Fibroblast of skin of back (primary cell): ENCODE measurements at regions not wholly inside any gene's neighbourhood (a gene's known extent, or its start where the extent isn't known, plus 50 kb on each side); places are given as distances from the start of the nearest gene placed in this dataset.
A peak's percentile ranks its signal among the peaks of the same experiment; 100 is the strongest.

Experiments used
- DNase-seq: peaks from one replicate; pipeline ENCODE4 v3.0.0-alpha.2; 2013

GRCh38 chr6:147040121-147040910 lies 163.9 kb upstream of the STXBP5 start:
- DNase-seq = peak; percentile 59

DNA sequence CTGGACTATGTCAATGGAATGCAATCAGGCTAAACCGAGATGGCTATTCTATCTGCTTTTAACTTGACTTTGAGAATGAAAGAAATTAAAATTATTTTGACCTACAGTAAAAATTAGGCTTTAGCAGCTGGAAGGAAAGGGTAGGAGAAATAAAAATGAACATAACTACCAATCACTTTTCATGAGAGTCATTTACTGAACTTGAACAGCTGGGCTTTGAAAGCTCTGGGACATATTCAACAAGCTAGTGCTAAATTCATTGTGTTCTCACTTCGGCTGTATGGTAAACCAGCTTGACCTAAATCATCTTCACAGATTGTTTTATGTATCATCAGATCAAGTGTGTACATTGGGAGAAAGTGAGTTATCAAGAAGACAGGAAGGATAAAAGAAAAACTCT lies 161.5 kb upstream of the STXBP5 start:
- no peak for DNase-seq

GRCh38 chr6:147043994-147044477 lies 160.2 kb upstream of the STXBP5 start:
- DNase-seq = peak; percentile 42

GRCh38 chr6:147046141-147046877 lies 157.9 kb upstream of the STXBP5 start:
- DNase-seq = no peak

GRCh38 chr6:147048930-147049329 lies 155.3 kb upstream of the STXBP5 start:
- no peak for DNase-seq

DNA sequence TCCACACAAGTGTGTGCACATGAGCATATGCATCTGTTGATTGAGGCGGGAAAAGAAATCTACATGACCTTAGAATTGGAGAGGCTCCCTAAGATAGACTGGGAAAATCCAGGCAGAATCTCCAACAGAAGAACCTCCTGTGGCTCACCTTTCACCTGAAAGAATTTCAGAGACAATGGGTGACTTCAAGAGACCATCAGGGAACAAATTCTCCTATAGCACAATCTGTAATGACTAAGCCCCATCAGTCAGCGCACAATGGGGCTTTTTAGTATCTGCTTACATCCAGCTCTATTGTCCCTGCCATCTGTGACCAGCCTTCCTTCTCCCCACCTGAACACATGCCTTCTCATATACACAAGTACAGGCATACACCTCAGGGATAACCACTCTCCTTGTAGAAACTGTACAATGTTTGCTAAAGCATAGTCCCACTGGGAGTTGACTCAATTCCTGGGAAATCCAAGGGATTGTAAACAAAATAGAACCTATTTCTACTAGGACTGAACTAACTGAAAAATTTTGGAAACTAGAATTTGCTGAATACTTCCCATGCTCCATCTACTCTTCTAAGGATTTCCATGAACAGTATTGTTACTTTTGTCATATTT lies 150.8 kb upstream of the STXBP5 start:
- DNase-seq = peak; percentile 6

DNA sequence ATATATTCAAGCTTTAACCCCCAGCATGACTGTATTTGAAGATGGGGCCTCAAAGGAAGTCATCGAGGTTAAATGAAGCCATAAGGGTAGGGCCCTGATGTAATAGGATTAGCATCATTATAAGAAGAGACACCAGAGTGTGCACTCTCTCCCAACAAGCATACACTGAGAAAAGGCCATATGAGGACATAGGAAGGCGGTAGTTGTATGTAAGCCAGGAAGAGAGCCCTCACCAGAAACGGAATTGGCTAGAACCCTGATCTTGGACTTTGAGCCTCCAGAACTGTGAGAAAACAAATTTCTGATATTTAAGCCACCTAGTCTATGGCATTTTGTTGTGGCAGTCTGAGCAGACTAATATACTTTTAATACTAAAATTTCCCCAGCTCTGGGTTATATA lies 150.1 kb upstream of the STXBP5 start:
- no peak for DNase-seq

GRCh38 chr6:147054871-147055270 lies 149.3 kb upstream of the STXBP5 start:
- DNase-seq = no peak

DNA sequence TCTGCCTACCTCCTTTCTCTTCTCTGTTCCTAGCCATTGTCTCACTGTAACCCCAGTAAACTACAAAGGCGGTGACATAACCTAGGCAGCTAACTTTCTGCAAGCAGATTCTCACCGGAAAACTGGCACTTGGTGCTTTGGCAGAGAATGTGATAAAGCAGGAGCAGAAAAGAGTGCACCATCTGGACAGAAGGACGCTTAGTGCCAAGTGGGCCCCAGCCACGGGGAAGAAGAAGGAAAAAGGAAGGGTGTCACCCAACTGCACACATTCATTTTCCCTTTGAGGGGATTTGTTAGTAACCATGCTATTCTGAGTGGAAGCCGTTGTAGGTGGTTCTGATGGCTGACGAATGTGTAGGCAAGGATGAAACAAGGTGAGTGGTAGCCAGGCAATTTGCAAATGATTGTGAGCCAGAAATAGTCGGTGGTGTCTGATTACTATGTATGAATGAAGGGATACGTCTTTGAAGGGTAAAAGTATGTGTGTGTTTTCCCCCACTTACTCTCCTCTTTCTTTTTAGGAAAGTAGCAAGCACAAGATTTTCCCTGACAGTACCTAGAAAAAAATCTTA lies 148.3 kb upstream of the STXBP5 start:
- DNase-seq = no peak

- no peak for DNase-seq
Observed at GRCh38 chr6:147057188-147057587, 147.0 kb upstream of the STXBP5 start.

DNA sequence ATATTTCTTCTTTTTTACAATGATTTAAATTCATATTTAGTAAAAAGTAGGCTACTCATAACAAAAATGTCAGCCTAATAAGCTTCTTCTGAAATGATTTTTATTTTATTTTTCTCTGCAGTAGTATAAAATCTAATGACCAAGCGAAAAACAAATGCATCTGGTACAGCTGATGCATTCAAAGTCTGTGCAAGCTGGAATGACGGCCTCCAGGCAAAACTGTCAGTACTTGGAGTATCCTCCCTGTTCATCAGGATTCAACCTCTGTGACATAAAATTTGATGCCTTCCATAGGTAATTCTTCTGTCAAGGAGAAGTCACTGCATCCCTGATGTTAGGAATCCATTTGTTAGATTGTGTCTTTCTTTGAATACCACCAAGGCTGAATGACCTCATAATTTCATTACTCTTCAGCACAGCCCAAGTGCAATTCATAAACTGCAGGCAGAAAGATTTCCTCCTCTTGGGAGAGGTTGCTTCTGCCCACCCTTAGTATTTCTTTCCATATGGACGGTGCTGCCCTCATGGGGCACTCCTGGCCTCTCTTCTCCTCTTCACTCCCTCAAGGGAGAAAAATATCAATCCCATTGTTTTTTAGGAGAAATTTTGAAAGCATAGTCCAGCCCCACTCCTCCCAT lies 146.4 kb upstream of the STXBP5 start:
- no peak for DNase-seq

DNA sequence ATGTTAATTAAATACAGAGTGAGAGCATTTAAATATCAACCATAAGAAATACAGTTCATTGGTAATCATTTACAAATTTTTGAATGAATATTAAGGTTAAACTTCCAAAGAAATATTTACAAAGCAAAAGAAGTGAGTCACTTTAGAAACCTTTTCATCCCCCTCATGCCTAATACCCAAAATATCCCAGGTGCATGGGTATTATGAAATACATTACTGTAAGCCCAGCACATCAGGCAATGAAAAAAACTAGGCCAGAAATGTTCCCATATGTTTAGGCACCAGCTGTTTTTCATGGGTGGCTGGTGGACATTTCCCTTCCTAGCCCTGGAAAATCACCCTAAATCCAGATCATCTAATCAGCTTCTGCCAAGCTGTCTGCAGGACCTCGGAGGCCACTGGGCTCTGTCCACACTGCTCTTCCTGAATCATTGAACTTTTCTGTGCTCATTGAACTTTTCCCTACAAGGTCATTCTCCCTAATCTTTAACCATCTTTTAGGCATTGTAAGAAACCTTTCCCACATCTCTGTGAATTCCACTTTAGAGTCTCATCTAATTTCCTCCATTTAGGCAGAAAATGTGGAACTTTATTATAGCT lies 145.3 kb upstream of the STXBP5 start:
- DNase-seq = no peak

DNA sequence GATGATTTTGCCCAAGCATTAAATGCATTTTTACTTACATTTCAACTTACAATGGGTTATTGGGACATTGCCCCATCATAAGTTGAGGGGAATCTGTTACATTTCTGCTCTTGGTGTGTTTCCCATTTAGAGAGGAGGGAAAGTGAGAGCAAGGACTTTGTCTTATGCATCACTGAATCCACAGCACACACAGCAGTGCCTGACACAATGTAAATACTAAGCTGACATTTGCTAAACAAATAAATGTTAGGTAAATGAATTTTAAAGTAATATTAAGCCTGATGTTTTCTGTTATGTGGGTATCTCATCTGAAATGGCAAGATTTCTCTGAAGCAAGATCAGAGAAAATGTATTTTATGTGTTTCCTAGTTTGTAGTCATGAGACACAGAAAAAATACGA lies 143.6 kb upstream of the STXBP5 start:
- no peak for DNase-seq

DNA sequence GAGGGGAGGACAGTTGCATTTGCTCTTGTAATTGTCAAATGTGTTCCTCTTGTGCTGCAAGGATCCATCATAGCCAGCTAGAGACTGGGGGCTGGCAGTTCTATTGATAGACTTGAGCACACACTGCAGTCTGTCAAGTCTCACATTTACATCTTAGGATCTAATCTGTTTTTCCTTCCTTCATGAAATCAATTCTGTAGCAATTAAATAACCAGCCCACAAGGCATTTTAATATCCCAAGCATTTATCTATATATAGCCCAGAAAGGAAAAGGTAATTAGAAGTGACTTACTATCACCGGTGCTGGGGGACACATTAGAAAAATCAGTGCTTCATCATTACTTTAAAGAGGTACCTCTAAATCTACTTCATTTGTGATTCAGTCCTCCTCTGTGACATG lies 143.0 kb upstream of the STXBP5 start:
- no peak for DNase-seq

GRCh38 chr6:147063469-147064031 lies 140.7 kb upstream of the STXBP5 start:
- peak; percentile 86 for DNase-seq

- no peak for DNase-seq
Observed at GRCh38 chr6:147065786-147066185, 138.4 kb upstream of the STXBP5 start.

- no peak for DNase-seq
Observed at GRCh38 chr6:147067184-147067583, 137.0 kb upstream of the STXBP5 start.

DNA sequence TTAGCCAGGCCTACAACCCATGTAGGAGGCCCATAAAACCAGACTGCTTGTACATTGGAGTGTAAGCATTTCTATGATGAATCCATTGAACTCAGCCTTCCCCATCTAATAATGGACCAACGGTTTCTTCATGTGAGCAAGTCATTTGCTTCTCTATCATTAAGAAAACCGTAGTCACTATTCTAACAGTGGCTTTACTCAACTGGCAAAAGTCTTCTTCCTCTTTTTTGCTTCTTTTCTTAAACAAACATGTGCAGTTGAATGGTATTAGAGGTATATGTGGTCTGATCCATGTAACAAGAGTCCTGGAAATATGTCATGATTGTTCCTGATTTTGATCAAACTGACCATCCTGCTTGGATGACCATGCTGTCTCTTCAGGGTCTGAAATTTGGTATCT lies 132.4 kb upstream of the STXBP5 start:
- no peak for DNase-seq

GRCh38 chr6:147075381-147075780 lies 128.8 kb upstream of the STXBP5 start:
- no peak for DNase-seq

DNA sequence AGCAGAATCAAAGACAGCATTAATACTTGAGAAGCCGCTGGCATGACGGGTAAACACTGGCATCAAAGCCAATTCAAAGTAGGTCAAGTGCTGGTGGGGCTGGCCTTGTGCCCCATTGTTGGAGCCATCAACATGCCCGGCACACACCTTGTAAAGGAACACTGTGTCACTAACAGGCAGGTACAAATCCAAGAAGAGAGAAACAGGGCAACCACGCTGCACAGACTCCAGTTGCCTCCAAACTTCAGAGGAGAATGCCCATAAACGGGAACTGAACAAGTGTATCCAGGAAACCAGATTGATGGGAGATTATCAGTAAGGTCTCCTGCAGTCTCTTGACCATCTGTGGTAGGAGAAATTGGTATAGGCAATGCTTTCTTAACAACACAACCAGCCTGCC lies 127.0 kb upstream of the STXBP5 start:
- no peak for DNase-seq

- no peak for DNase-seq
Observed at GRCh38 chr6:147078106-147078505, 126.1 kb upstream of the STXBP5 start.

GRCh38 chr6:147078602-147079001 lies 125.6 kb upstream of the STXBP5 start:
- no peak for DNase-seq
